ENCODE measurements at regions not wholly inside any gene's neighbourhood (a gene's known extent, or its start where the extent isn't known, plus 50 kb on each side); places are given as distances from the start of the nearest gene placed in this dataset.

DNA sequence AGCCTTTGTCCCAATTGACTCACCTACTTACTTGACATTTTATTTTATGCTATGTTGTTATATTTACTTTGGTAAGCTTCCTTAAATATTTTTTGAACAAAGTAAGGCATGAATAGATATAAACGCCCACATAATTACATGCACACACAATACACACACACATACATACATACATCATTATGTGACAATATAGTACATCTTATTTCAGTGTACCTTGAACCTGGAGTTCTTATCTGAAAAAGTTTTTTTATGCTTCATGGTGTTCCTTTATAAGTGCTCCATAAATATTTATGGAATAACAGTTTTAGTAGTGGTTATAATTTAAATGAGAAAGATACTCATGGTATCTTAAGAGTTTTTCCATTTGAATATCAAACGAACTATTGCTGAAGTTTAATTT is 102.8 kb upstream of the MTPN start:
- H3K9ac ChIP-seq (ENCODE audit: low read depth, low read length, poor library complexity, severe bottlenecking), result no peak overlapping the region
- no peaks in the 10 kb centered on the region for H3K79me2 ChIP-seq (ENCODE audit: insufficient read depth, low read length)
- no peak for TF ChIP-seq CTCF (conservative IDR thresholded peaks at IDR 0.05; ENCODE audit: low read length)
- TF ChIP-seq EZH2phosphoT487 (IDR thresholded peaks at IDR 0.05; ENCODE audit: borderline replicate concordance), result no peak
- no peaks in the 10 kb centered on the region for H3K9me2 ChIP-seq (replicated peaks; ENCODE audit: low read depth, low read length)
- no peak overlapping the region for H3K4me3 ChIP-seq (ENCODE audit: low read length, poor library complexity, severe bottlenecking)
- H3K27me3 ChIP-seq (ENCODE audit: insufficient read depth, low read length, poor library complexity, severe bottlenecking), result no peaks in the 10 kb centered on the region
- no peaks in the 10 kb centered on the region for H4K20me1 ChIP-seq (ENCODE audit: insufficient read depth, low read length, poor library complexity, severe bottlenecking)
- H3K4me2 ChIP-seq (ENCODE audit: low read depth, low read length, poor library complexity, severe bottlenecking), result no peak overlapping the region
- no peak overlapping the region for H2AFZ ChIP-seq (ENCODE audit: low read length)
- no peaks in the 10 kb centered on the region for H3F3A ChIP-seq (ENCODE audit: low read depth)
- H3K4me1 ChIP-seq (ENCODE audit: insufficient read depth, low read length, poor library complexity, severe bottlenecking), result no peaks in the 10 kb centered on the region
- H3K9me3 ChIP-seq (ENCODE audit: insufficient read depth, low read depth, low read length), result no peaks in the 10 kb centered on the region
- no peaks in the 10 kb centered on the region for H3K36me3 ChIP-seq (ENCODE audit: insufficient read depth, low read length)

GRCh38 chr7:136079478-136079892 is 102.3 kb upstream of the MTPN start:
- H2AFZ ChIP-seq (ENCODE audit: low read length), result no peak overlapping the region
- H3K4me2 ChIP-seq (ENCODE audit: low read depth, low read length, poor library complexity, severe bottlenecking), result no peak overlapping the region
- no peak for TF ChIP-seq CTCF (conservative IDR thresholded peaks at IDR 0.05; ENCODE audit: low read length)
- no peak for TF ChIP-seq EZH2phosphoT487 (IDR thresholded peaks at IDR 0.05; ENCODE audit: borderline replicate concordance)

DNA sequence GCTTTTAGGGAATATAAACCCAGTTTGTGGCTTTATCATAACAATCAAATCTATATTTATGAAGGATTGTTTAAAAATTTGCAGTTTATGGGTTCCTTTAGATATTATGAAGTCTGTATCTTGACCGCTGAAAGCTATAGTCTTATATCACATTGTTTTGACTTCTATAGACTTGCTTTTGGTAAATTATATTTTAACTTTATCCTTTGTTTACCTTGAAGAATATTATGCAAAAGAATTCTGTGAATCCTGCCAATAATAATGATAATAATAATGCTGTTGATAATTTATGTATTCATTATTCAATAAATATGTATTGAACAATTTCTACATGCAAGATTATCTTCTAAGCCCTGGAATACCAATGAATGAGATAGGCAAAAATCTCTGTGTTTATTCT is 101.9 kb upstream of the MTPN start:
- Histone ChIP-seq H3K4me1 (ENCODE audit: insufficient read depth, low read length, poor library complexity, severe bottlenecking) (no peaks in the 10 kb centered on the region), H3K9me2 (replicated peaks; ENCODE audit: low read depth, low read length) (no peaks in the 10 kb centered on the region), H2AFZ (ENCODE audit: low read length) (no peak overlapping the region), H3K27me3 (ENCODE audit: insufficient read depth, low read length, poor library complexity, severe bottlenecking) (no peaks in the 10 kb centered on the region), H3F3A (ENCODE audit: low read depth) (no peaks in the 10 kb centered on the region), H4K20me1 (ENCODE audit: insufficient read depth, low read length, poor library complexity, severe bottlenecking) (no peaks in the 10 kb centered on the region), H3K9ac (ENCODE audit: low read depth, low read length, poor library complexity, severe bottlenecking) (no peak overlapping the region), H3K79me2 (ENCODE audit: insufficient read depth, low read length) (no peaks in the 10 kb centered on the region), H3K9me3 (ENCODE audit: insufficient read depth, low read depth, low read length) (no peaks in the 10 kb centered on the region), H3K36me3 (ENCODE audit: insufficient read depth, low read length) (no peaks in the 10 kb centered on the region), H3K4me3 (ENCODE audit: low read length, poor library complexity, severe bottlenecking) (no peak overlapping the region), H3K4me2 (ENCODE audit: low read depth, low read length, poor library complexity, severe bottlenecking) (no peak overlapping the region)
- TF ChIP-seq CTCF (conservative IDR thresholded peaks at IDR 0.05; ENCODE audit: low read length), result no peak
- TF ChIP-seq EZH2phosphoT487 (IDR thresholded peaks at IDR 0.05; ENCODE audit: borderline replicate concordance), result no peak

More at GRCh38 chr7:136079478-136079892, 102.3 kb upstream of the MTPN start:
- Histone ChIP-seq H3K4me1 (ENCODE audit: insufficient read depth, low read length, poor library complexity, severe bottlenecking) (no peaks in the 10 kb centered on the region), H3K27me3 (ENCODE audit: insufficient read depth, low read length, poor library complexity, severe bottlenecking) (no peaks in the 10 kb centered on the region), H3K9me3 (ENCODE audit: insufficient read depth, low read depth, low read length) (no peaks in the 10 kb centered on the region), H4K20me1 (ENCODE audit: insufficient read depth, low read length, poor library complexity, severe bottlenecking) (no peaks in the 10 kb centered on the region), H3K79me2 (ENCODE audit: insufficient read depth, low read length) (no peaks in the 10 kb centered on the region), H3F3A (ENCODE audit: low read depth) (no peaks in the 10 kb centered on the region), H3K9me2 (replicated peaks; ENCODE audit: low read depth, low read length) (no peaks in the 10 kb centered on the region), H3K36me3 (ENCODE audit: insufficient read depth, low read length) (no peaks in the 10 kb centered on the region), H3K4me3 (ENCODE audit: low read length, poor library complexity, severe bottlenecking) (no peak overlapping the region), H3K9ac (ENCODE audit: low read depth, low read length, poor library complexity, severe bottlenecking) (no peak overlapping the region)

Measured in Loucy (cell line).